ENCODE measurements at regions not wholly inside any gene's neighbourhood (a gene's known extent, or its start where the extent isn't known, plus 50 kb on each side); places are given as distances from the start of the nearest gene placed in this dataset.

GRCh38 chr12:71353607-71354006, 86.0 kb upstream of the LGR5 start:
- Mint-ChIP-seq H3K36me3 (ENCODE audit: low read depth) (no peaks in the 10 kb centered on the region), H3K4me3 (no peak overlapping the region), H3K4me1 (peaks cover 11% of the 10 kb centered on the region), H3K9me3 (peaks cover 11% of the 10 kb centered on the region), H3K27ac (no peak overlapping the region), H3K27me3 (ENCODE audit: low read depth, poor library complexity) (no peaks in the 10 kb centered on the region)
- no peak for DNase-seq
- TF ChIP-seq CTCF (IDR thresholded peaks at IDR 0.05), result no peak

GRCh38 chr12:71349950-71350349, 89.6 kb upstream of the LGR5 start:
- Mint-ChIP-seq H3K27ac (no peak overlapping the region), H3K9me3 (peaks cover 11% of the 10 kb centered on the region), H3K27me3 (ENCODE audit: low read depth, poor library complexity) (no peaks in the 10 kb centered on the region), H3K4me3 (no peak overlapping the region), H3K4me1 (peaks cover 8% of the 10 kb centered on the region), H3K36me3 (ENCODE audit: low read depth) (no peaks in the 10 kb centered on the region)
- no peak for DNase-seq
- TF ChIP-seq CTCF (IDR thresholded peaks at IDR 0.05), result no peak

- H3K27me3 Mint-ChIP-seq (ENCODE audit: low read depth, poor library complexity), result no peaks in the 10 kb centered on the region
- no peak overlapping the region for H3K27ac Mint-ChIP-seq
- no peak for TF ChIP-seq CTCF (IDR thresholded peaks at IDR 0.05)
Observed at GRCh38 chr12:71338933-71339332, 100.7 kb upstream of the LGR5 start.

GRCh38 chr12:71335963-71336257, 103.7 kb upstream of the LGR5 start:
- Mint-ChIP-seq H3K36me3 (ENCODE audit: low read depth) (no peaks in the 10 kb centered on the region), H3K4me1 (no peaks in the 10 kb centered on the region), H3K4me3 (no peak overlapping the region), H3K27ac (no peak overlapping the region), H3K9me3 (peaks cover 29% of the 10 kb centered on the region), H3K27me3 (ENCODE audit: low read depth, poor library complexity) (no peaks in the 10 kb centered on the region)
- DNase-seq, result no peak
- no peak for TF ChIP-seq CTCF (IDR thresholded peaks at IDR 0.05)

More at GRCh38 chr12:71338933-71339332, 100.7 kb upstream of the LGR5 start:
- peaks cover 31% of the 10 kb centered on the region for H3K9me3 Mint-ChIP-seq
- H3K4me1 Mint-ChIP-seq, result no peaks in the 10 kb centered on the region
- no peak for DNase-seq
- H3K4me3 Mint-ChIP-seq, result no peak overlapping the region
- no peaks in the 10 kb centered on the region for H3K36me3 Mint-ChIP-seq (ENCODE audit: low read depth)

- Mint-ChIP-seq H3K27me3 (ENCODE audit: low read depth, poor library complexity) (no peaks in the 10 kb centered on the region), H3K4me1 (no peaks in the 10 kb centered on the region), H3K36me3 (ENCODE audit: low read depth) (no peaks in the 10 kb centered on the region), H3K27ac (no peak overlapping the region), H3K4me3 (no peak overlapping the region), H3K9me3 (peaks cover 26% of the 10 kb centered on the region)
- no peak for TF ChIP-seq CTCF (IDR thresholded peaks at IDR 0.05)
- no peak for DNase-seq
Observed at GRCh38 chr12:71335151-71335962, 104.2 kb upstream of the LGR5 start.

- no peak for DNase-seq
- no peak overlapping the region for H3K27ac Mint-ChIP-seq
- no peaks in the 10 kb centered on the region for H3K27me3 Mint-ChIP-seq (ENCODE audit: low read depth, poor library complexity)
- no peaks in the 10 kb centered on the region for H3K36me3 Mint-ChIP-seq (ENCODE audit: low read depth)
- H3K9me3 Mint-ChIP-seq, result peaks cover 9% of the 10 kb centered on the region
- no peak for TF ChIP-seq CTCF (IDR thresholded peaks at IDR 0.05)
- H3K4me3 Mint-ChIP-seq, result no peak overlapping the region
- H3K4me1 Mint-ChIP-seq, result no peaks in the 10 kb centered on the region
Observed at GRCh38 chr12:71333418-71333817, 106.2 kb upstream of the LGR5 start.
